ENCODE measurements at regions not wholly inside any gene's neighbourhood (a gene's known extent, or its start where the extent isn't known, plus 50 kb on each side); places are given as distances from the start of the nearest gene placed in this dataset.

- DNase-seq = no peak
- in situ Hi-C loops (cut with MboI; ENCODE audit: low pct_unique_long_range_greater_than_20kb, low sequenced_read_pairs) = no loop called here
Measured at GRCh38 chr6:144715344-144715743, 430.2 kb downstream of the UTRN start.

GRCh38 chr6:144718431-144718830 is 433.3 kb downstream of the UTRN start:
- in situ Hi-C loops (cut with MboI; ENCODE audit: low pct_unique_long_range_greater_than_20kb, low sequenced_read_pairs) = no loop called here
- DNase-seq = no peak

GRCh38 chr6:144721232-144721631 is 436.1 kb downstream of the UTRN start:
- in situ Hi-C loops (cut with MboI; ENCODE audit: low pct_unique_long_range_greater_than_20kb, low sequenced_read_pairs) = no loop called here
- no peak for DNase-seq

- in situ Hi-C loops (cut with MboI; ENCODE audit: low pct_unique_long_range_greater_than_20kb, low sequenced_read_pairs) = no loop called here
- DNase-seq = no peak
Measured at GRCh38 chr6:144722154-144722737, 437.1 kb downstream of the UTRN start.

- in situ Hi-C loops (cut with MboI; ENCODE audit: low pct_unique_long_range_greater_than_20kb, low sequenced_read_pairs) = no loop called here
- no peak for DNase-seq
Measured at GRCh38 chr6:144722925-144723324, 437.8 kb downstream of the UTRN start.

GRCh38 chr6:144723431-144723830 is 438.3 kb downstream of the UTRN start:
- in situ Hi-C loops (cut with MboI; ENCODE audit: low pct_unique_long_range_greater_than_20kb, low sequenced_read_pairs) = no loop called here

GRCh38 chr6:144724818-144725217 is 439.7 kb downstream of the UTRN start:
- in situ Hi-C loops (cut with MboI; ENCODE audit: low pct_unique_long_range_greater_than_20kb, low sequenced_read_pairs) = no loop called here
- DNase-seq = no peak

More at GRCh38 chr6:144723431-144723830, 438.3 kb downstream of the UTRN start:
- no peak for DNase-seq

GRCh38 chr6:144725736-144726522 is 440.8 kb downstream of the UTRN start:
- in situ Hi-C loops (cut with MboI; ENCODE audit: low pct_unique_long_range_greater_than_20kb, low sequenced_read_pairs) = no loop called here
- no peak for DNase-seq

GRCh38 chr6:144728804-144729203 is 443.7 kb downstream of the UTRN start:
- no peak for DNase-seq
- in situ Hi-C loops (cut with MboI; ENCODE audit: low pct_unique_long_range_greater_than_20kb, low sequenced_read_pairs) = no loop called here

- in situ Hi-C loops (cut with MboI; ENCODE audit: low pct_unique_long_range_greater_than_20kb, low sequenced_read_pairs) = no loop called here
- no peak for DNase-seq
Measured at GRCh38 chr6:144729502-144729901, 444.4 kb downstream of the UTRN start.

GRCh38 chr6:144730088-144730645 is 445.0 kb downstream of the UTRN start:
- no peak for DNase-seq
- in situ Hi-C loops (cut with MboI; ENCODE audit: low pct_unique_long_range_greater_than_20kb, low sequenced_read_pairs) = no loop called here

- no peak for DNase-seq
- in situ Hi-C loops (cut with MboI; ENCODE audit: low pct_unique_long_range_greater_than_20kb, low sequenced_read_pairs) = no loop called here
Measured at GRCh38 chr6:144731229-144731628, 446.1 kb downstream of the UTRN start.

GRCh38 chr6:144736763-144737162 is 451.6 kb downstream of the UTRN start:
- no peak for DNase-seq
- in situ Hi-C loops (cut with MboI; ENCODE audit: low pct_unique_long_range_greater_than_20kb, low sequenced_read_pairs) = no loop called here

GRCh38 chr6:144737998-144738397 is 452.9 kb downstream of the UTRN start:
- DNase-seq = no peak
- in situ Hi-C loops (cut with MboI; ENCODE audit: low pct_unique_long_range_greater_than_20kb, low sequenced_read_pairs) = no loop called here

GRCh38 chr6:144739873-144740272 is 454.7 kb downstream of the UTRN start:
- in situ Hi-C loops (cut with MboI; ENCODE audit: low pct_unique_long_range_greater_than_20kb, low sequenced_read_pairs) = no loop called here
- no peak for DNase-seq

- in situ Hi-C loops (cut with MboI; ENCODE audit: low pct_unique_long_range_greater_than_20kb, low sequenced_read_pairs) = no loop called here
- DNase-seq = no peak
Measured at GRCh38 chr6:144741659-144742058, 456.5 kb downstream of the UTRN start.

GRCh38 chr6:144742779-144743178 is 457.6 kb downstream of the UTRN start:
- no peak for DNase-seq
- in situ Hi-C loops (cut with MboI; ENCODE audit: low pct_unique_long_range_greater_than_20kb, low sequenced_read_pairs) = no loop called here

GRCh38 chr6:144744720-144745119 is 459.6 kb downstream of the UTRN start:
- no peak for DNase-seq

GRCh38 chr6:144745439-144745838 is 460.3 kb downstream of the UTRN start:
- DNase-seq = no peak
- in situ Hi-C loops (cut with MboI; ENCODE audit: low pct_unique_long_range_greater_than_20kb, low sequenced_read_pairs) = no loop called here

More at GRCh38 chr6:144744720-144745119, 459.6 kb downstream of the UTRN start:
- in situ Hi-C loops (cut with MboI; ENCODE audit: low pct_unique_long_range_greater_than_20kb, low sequenced_read_pairs) = no loop called here

- in situ Hi-C loops (cut with MboI; ENCODE audit: low pct_unique_long_range_greater_than_20kb, low sequenced_read_pairs) = no loop called here
- DNase-seq = no peak
Measured at GRCh38 chr6:144746902-144747469, 461.9 kb downstream of the UTRN start.
